ENCODE measurements at regions not wholly inside any gene's neighbourhood (a gene's known extent, or its start where the extent isn't known, plus 50 kb on each side); places are given as distances from the start of the nearest gene placed in this dataset.

- intact Hi-C loops (cut with micrococcal nuclease): no loop called here
- H3F3A ChIP-seq (ENCODE audit: low read length, unreplicated experiment): no peaks in the 10 kb centered on the region
- H3K4me1 ChIP-seq (ENCODE audit: insufficient read depth, low read length): no peaks in the 10 kb centered on the region
- H2AFZ ChIP-seq (ENCODE audit: low read length): no peak overlapping the region
- H3K4me2 ChIP-seq (ENCODE audit: low read length): no peak overlapping the region
- TF ChIP-seq CTCF (conservative IDR thresholded peaks at IDR 0.05; ENCODE audit: low read depth, low read length): no peak
- TF ChIP-seq EZH2phosphoT487 (IDR thresholded peaks at IDR 0.05; ENCODE audit: borderline replicate concordance, low read length): no peak
- TF ChIP-seq EZH2 (IDR thresholded peaks at IDR 0.05; ENCODE audit: low read length, unreplicated experiment): no peak
- H3K79me2 ChIP-seq (ENCODE audit: low read length): no peaks in the 10 kb centered on the region
- H4K20me1 ChIP-seq (ENCODE audit: low read length): no peaks in the 10 kb centered on the region
- BruUV-seq (replicated peaks): no TSS peak
- ATAC-seq (no peak), DNase-seq (no peak)
- CTCF ChIA-PET: no interaction called here
- peaks cover 5% of the 10 kb centered on the region; the same call in 1 of the 2 replicates for H3K27me3 ChIP-seq (ENCODE audit: low read length)
- H3K27ac ChIP-seq (ENCODE audit: low read length): no peak overlapping the region
- H3K4me3 ChIP-seq (ENCODE audit: low read length): no peak overlapping the region
- POLR2A ChIA-PET (ENCODE audit: unreplicated experiment): no interaction called here
- no peaks in the 10 kb centered on the region for H3K36me3 ChIP-seq (ENCODE audit: low read depth, low read length)
- no peaks in the 10 kb centered on the region for H3K9me2 ChIP-seq (replicated peaks; ENCODE audit: low read length)
- H3K9me3 ChIP-seq (ENCODE audit: low read length): no peaks in the 10 kb centered on the region
- H3K9ac ChIP-seq (ENCODE audit: low read length): no peak overlapping the region
Measured at GRCh38 chr15:98155356-98155755, 194.9 kb downstream of the ARRDC4 start.

- POLR2A ChIA-PET (ENCODE audit: unreplicated experiment): no interaction called here
- intact Hi-C loops (cut with micrococcal nuclease): no loop called here
Measured at GRCh38 chr15:98160236-98160635, 199.7 kb downstream of the ARRDC4 start.

More at GRCh38 chr15:98160236-98160635, 199.7 kb downstream of the ARRDC4 start:
- Histone ChIP-seq H3K27me3 (ENCODE audit: low read length) (peaks cover 45% of the 10 kb centered on the region), H3K9me2 (replicated peaks; ENCODE audit: low read length) (no peaks in the 10 kb centered on the region), H3K9me3 (ENCODE audit: low read length) (no peaks in the 10 kb centered on the region), H3K4me2 (ENCODE audit: low read length) (no peak overlapping the region), H2AFZ (ENCODE audit: low read length) (no peak overlapping the region), H3F3A (ENCODE audit: low read length, unreplicated experiment) (no peaks in the 10 kb centered on the region), H3K4me1 (ENCODE audit: insufficient read depth, low read length) (no peaks in the 10 kb centered on the region), H3K4me3 (ENCODE audit: low read length) (no peak overlapping the region), H3K36me3 (ENCODE audit: low read depth, low read length) (no peaks in the 10 kb centered on the region), H3K79me2 (ENCODE audit: low read length) (no peaks in the 10 kb centered on the region), H4K20me1 (ENCODE audit: low read length) (no peaks in the 10 kb centered on the region), H3K9ac (ENCODE audit: low read length) (no peak overlapping the region), H3K27ac (ENCODE audit: low read length) (no peak overlapping the region)
- no TSS peak for BruUV-seq (replicated peaks)
- CTCF ChIA-PET: no interaction called here
- DNase-seq: no peak
- ATAC-seq: no peak
- TF ChIP-seq EZH2 (IDR thresholded peaks at IDR 0.05; ENCODE audit: low read length, unreplicated experiment) (no peak), CTCF (conservative IDR thresholded peaks at IDR 0.05; ENCODE audit: low read depth, low read length) (no peak), EZH2phosphoT487 (IDR thresholded peaks at IDR 0.05; ENCODE audit: borderline replicate concordance, low read length) (no peak)
